GM12892 (cell line): ENCODE measurements at regions not wholly inside any gene's neighbourhood (a gene's known extent, or its start where the extent isn't known, plus 50 kb on each side); places are given as distances from the start of the nearest gene placed in this dataset.

Experiments used
- POLR2A ChIP-seq: IDR thresholded peaks from 2 replicates; pipeline ENCODE4 v1.6.1; 2011; ENCODE audit warnings: low read depth, low read length, control low read depth
- TAF1 ChIP-seq: IDR thresholded peaks from 2 replicates; pipeline ENCODE4 v1.6.1; 2011; ENCODE audit warnings: low read depth, mild to moderate bottlenecking, control low read depth, low read length, borderline replicate concordance

- TF ChIP-seq POLR2A: no peak
- TF ChIP-seq TAF1: no peak
Measured at GRCh38 chr20:10846766-10847165, 173.0 kb upstream of the JAG1 start.
